Caco-2 (cell line): ENCODE measurements at regions not wholly inside any gene's neighbourhood (a gene's known extent, or its start where the extent isn't known, plus 50 kb on each side); places are given as distances from the start of the nearest gene placed in this dataset.

Source experiments
- BruUV-seq: library from RNA; stranded (reverse); fragments of 400-500 nt; replicated peaks from 2 replicates; lab custom pipeline; 2021; lab: Mats Ljungman, UMichigan
- CTCF ChIA-PET: fragments of 300-600 bp; sonication (Branson Sonifier 250); formaldehyde crosslinking; loops from one replicate; lab custom pipeline; 2022; ENCODE audit warnings: antibody characterized with exemption; lab: Charles Lee
- POLR2A ChIA-PET: fragments of 300-600 bp; sonication (Branson Sonifier 250); formaldehyde crosslinking; loops from one replicate; lab custom pipeline; 2022; ENCODE audit warnings: antibody characterized with exemption; lab: Charles Lee
- DNase-seq, 2 experiments: peaks; one replicate each; pipeline versions ENCODE4 v3.0.0 to v3.0.0-alpha.2; 2020 to 2022
- H3K27me3 ChIP-seq: replicated peaks from 2 replicates; pipeline ENCODE4 v1.6.0; 2011; ENCODE audit warnings: low read length; ENCODE audit not compliant: control insufficient read depth, insufficient read depth
- H3K36me3 ChIP-seq: 2 replicates; pipeline ENCODE4 v1.5.1; 2011; ENCODE audit warnings: low read length; ENCODE audit not compliant: control insufficient read depth, insufficient read depth
- H3K4me1 ChIP-seq: fragments of 250-450 bp; sonication (Bioruptor Pico); 2 replicates; pipeline ENCODE4 v1.5.1; 2020; ENCODE audit warnings: mild to moderate bottlenecking
- H3K4me3 ChIP-seq: 2 replicates; pipeline ENCODE4 v1.5.1; 2011; ENCODE audit warnings: low read depth, mild to moderate bottlenecking, control low read depth, low read length
- H3K9me3 ChIP-seq: fragments of 250-450 bp; sonication (Bioruptor Pico); 2 replicates; pipeline ENCODE4 v1.5.1; 2020; ENCODE audit warnings: mild to moderate bottlenecking, moderate library complexity
- H3K27ac Mint-ChIP-seq: one replicate; pipeline ENCODE4 v1.8.0; 2022; ENCODE audit warnings: mixed read lengths; ENCODE audit not compliant: unreplicated experiment
- H3K27me3 Mint-ChIP-seq: one replicate; pipeline ENCODE4 v1.8.0; 2022; ENCODE audit warnings: mixed read lengths; ENCODE audit not compliant: insufficient read depth, unreplicated experiment
- H3K36me3 Mint-ChIP-seq: one replicate; pipeline ENCODE4 v1.8.0; 2022; ENCODE audit warnings: mild to moderate bottlenecking, mixed read lengths; ENCODE audit not compliant: insufficient read depth, unreplicated experiment
- H3K4me1 Mint-ChIP-seq: one replicate; pipeline ENCODE4 v1.8.0; 2022; ENCODE audit warnings: low read depth, mixed read lengths; ENCODE audit not compliant: unreplicated experiment
- H3K4me3 Mint-ChIP-seq: one replicate; pipeline ENCODE4 v1.8.0; 2022; ENCODE audit warnings: mild to moderate bottlenecking, moderate library complexity, mixed read lengths; ENCODE audit not compliant: unreplicated experiment
- H3K9me3 Mint-ChIP-seq: one replicate; pipeline ENCODE4 v1.8.0; 2022; ENCODE audit warnings: mixed read lengths; ENCODE audit not compliant: unreplicated experiment
- intact Hi-C: fragments of 100-400 bp; cut with micrococcal nuclease; formaldehyde crosslinking; loops from one replicate; pipeline ENCODE4 v1.10.0; 2022; ENCODE audit not compliant: unreplicated experiment
- TF ChIP-seq, protein P1 (sequence below), 2 experiments: fragments of 200-600 bp in 1 of 2; IDR thresholded peaks; 1 replicate in 1 of 2; 2 replicates in 1 of 2; pipeline versions ENCODE4 v1.5.1 to v1.8.0; 2011 to 2022; ENCODE audit warnings: antibody characterized with exemption in 1 of 2, control low read depth in 1 of 2, inconsistent platforms in 1 of 2, low read depth in 1 of 2, low read length in 1 of 2, mild to moderate bottlenecking in 1 of 2, moderate library complexity in 1 of 2; ENCODE audit not compliant: insufficient read depth in 1 of 2, severe bottlenecking in 1 of 2, unreplicated experiment in 1 of 2

DNA sequence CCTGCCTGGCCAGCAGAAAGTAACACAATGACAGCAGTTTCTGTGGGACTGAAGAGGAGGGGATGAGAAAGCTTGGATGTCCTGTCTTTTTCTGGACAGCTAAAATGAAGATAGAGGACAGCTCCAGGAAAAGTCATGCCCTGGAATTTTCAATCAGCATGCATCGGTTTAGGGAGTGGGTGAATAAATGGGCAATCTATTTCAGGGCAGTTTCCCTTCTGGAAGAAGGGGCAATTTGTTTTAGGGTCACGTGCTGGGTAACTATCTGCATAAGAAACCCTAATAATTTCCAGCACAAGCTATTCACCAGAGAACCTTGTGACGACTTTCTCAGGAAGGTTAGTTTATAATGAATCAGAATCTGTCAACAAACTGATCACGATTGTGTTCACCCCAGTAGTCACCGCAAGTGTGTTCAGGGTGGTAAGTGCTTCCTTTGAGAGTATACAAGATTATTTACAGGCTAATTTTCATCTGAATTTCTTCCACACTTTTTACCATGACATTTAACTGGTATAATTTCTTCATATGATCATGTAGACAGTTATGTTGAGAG lies 318.0 kb upstream of the GBE1 start:
- no peaks in the 10 kb centered on the region for H3K9me3 Mint-ChIP-seq
- CTCF ChIA-PET, result no interaction called here
- no peak overlapping the region for H3K4me3 Mint-ChIP-seq
- Histone ChIP-seq H3K4me1 (no peaks in the 10 kb centered on the region), H3K4me3 (no peak overlapping the region), H3K9me3 (no peaks in the 10 kb centered on the region), H3K36me3 (no peaks in the 10 kb centered on the region), H3K27me3 (no peaks in the 10 kb centered on the region)
- TF ChIP-seq, protein P1, sequence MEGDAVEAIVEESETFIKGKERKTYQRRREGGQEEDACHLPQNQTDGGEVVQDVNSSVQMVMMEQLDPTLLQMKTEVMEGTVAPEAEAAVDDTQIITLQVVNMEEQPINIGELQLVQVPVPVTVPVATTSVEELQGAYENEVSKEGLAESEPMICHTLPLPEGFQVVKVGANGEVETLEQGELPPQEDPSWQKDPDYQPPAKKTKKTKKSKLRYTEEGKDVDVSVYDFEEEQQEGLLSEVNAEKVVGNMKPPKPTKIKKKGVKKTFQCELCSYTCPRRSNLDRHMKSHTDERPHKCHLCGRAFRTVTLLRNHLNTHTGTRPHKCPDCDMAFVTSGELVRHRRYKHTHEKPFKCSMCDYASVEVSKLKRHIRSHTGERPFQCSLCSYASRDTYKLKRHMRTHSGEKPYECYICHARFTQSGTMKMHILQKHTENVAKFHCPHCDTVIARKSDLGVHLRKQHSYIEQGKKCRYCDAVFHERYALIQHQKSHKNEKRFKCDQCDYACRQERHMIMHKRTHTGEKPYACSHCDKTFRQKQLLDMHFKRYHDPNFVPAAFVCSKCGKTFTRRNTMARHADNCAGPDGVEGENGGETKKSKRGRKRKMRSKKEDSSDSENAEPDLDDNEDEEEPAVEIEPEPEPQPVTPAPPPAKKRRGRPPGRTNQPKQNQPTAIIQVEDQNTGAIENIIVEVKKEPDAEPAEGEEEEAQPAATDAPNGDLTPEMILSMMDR (IDR thresholded peaks at IDR 0.05; ENCODE audit: insufficient read depth in 1 of 2, low read depth in 1 of 2, low read length in 1 of 2, severe bottlenecking in 1 of 2, unreplicated experiment in 1 of 2), result no peak
- no TSS peak for BruUV-seq
- H3K27ac Mint-ChIP-seq, result no peak overlapping the region
- H3K36me3 Mint-ChIP-seq, result no peaks in the 10 kb centered on the region
- no peaks in the 10 kb centered on the region for H3K4me1 Mint-ChIP-seq
- intact Hi-C loops, result no loop called here
- no peak for DNase-seq
- peaks cover 3% of the 10 kb centered on the region for H3K27me3 Mint-ChIP-seq
- POLR2A ChIA-PET, result no interaction called here

DNA sequence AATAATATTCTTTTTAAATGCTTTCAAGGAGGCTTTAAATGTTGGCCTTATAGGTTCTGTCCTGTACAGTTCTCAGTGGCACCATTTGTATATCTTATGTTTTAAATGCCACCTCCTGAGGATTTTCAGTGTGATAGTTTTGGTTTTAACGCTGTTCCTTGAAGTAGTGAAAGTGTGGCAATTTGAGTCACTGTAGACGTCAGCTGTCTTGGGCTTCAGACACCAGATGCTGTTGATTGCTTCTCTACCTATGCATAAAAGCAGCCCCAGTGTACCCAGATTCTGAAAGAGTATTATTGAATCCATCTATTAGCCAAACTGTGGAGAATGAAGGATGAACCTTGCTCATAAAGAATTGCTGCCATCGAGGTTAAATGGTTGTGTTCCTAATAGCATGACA lies 316.8 kb upstream of the GBE1 start:
- TF ChIP-seq, protein P1 (IDR thresholded peaks at IDR 0.05; ENCODE audit: insufficient read depth in 1 of 2, low read depth in 1 of 2, low read length in 1 of 2, severe bottlenecking in 1 of 2, unreplicated experiment in 1 of 2), result no peak
- intact Hi-C loops, result no loop called here
- Histone ChIP-seq H3K4me3 (no peak overlapping the region), H3K4me1 (no peaks in the 10 kb centered on the region), H3K27me3 (no peaks in the 10 kb centered on the region), H3K36me3 (no peaks in the 10 kb centered on the region), H3K9me3 (no peaks in the 10 kb centered on the region)
- H3K27me3 Mint-ChIP-seq, result peaks cover 3% of the 10 kb centered on the region
- H3K27ac Mint-ChIP-seq, result no peak overlapping the region
- BruUV-seq, result no TSS peak
- CTCF ChIA-PET, result no interaction called here
- H3K4me3 Mint-ChIP-seq, result no peak overlapping the region
- DNase-seq, result no peak
- POLR2A ChIA-PET, result no interaction called here
- no peaks in the 10 kb centered on the region for H3K36me3 Mint-ChIP-seq
- H3K4me1 Mint-ChIP-seq, result no peaks in the 10 kb centered on the region
- no peaks in the 10 kb centered on the region for H3K9me3 Mint-ChIP-seq

DNA sequence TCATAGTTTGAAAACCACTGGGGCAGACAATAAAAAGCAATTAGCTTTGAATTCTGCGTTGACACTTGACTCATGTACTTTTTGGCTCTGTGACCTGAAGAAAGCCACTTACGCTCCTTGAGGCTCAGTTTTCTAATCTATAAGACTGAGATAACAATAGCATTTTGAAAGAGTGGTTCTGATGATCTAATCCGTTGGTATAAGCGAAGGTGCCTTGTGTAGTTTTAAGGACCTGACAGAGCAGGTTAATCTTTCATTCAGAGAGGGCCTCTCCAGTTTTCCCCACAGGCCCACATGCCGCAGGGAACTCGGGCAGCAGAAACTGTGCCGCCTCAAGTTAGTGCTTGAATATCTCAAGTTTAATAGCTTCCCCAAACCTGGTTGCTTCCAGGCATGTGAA lies 306.0 kb upstream of the GBE1 start:
- no peaks in the 10 kb centered on the region for H3K4me1 ChIP-seq
- POLR2A ChIA-PET, result no interaction called here
- DNase-seq, result no peak

More for the DNA sequence above, 306.0 kb upstream of the GBE1 start:
- TF ChIP-seq, protein P1 (IDR thresholded peaks at IDR 0.05; ENCODE audit: insufficient read depth in 1 of 2, low read depth in 1 of 2, low read length in 1 of 2, severe bottlenecking in 1 of 2, unreplicated experiment in 1 of 2), result no peak
- intact Hi-C loops, result no loop called here
- Histone ChIP-seq H3K9me3 (no peaks in the 10 kb centered on the region), H3K4me3 (no peak overlapping the region), H3K36me3 (no peaks in the 10 kb centered on the region), H3K27me3 (no peaks in the 10 kb centered on the region)
- H3K9me3 Mint-ChIP-seq, result no peaks in the 10 kb centered on the region
- CTCF ChIA-PET, result no interaction called here
- H3K27ac Mint-ChIP-seq, result no peak overlapping the region
- no peaks in the 10 kb centered on the region for H3K4me1 Mint-ChIP-seq
- peaks cover 6% of the 10 kb centered on the region for H3K27me3 Mint-ChIP-seq
- BruUV-seq, result no TSS peak
- no peaks in the 10 kb centered on the region for H3K36me3 Mint-ChIP-seq
- H3K4me3 Mint-ChIP-seq, result no peak overlapping the region
